DOHH2 (cell line): ENCODE measurements at regions not wholly inside any gene's neighbourhood (a gene's known extent, or its start where the extent isn't known, plus 50 kb on each side); places are given as distances from the start of the nearest gene placed in this dataset.

Experiments used
- H3F3A ChIP-seq: fragments of 200-600 bp; sonication (generic), shearing (Covaris generic); 2 replicates; pipeline ENCODE4 v1.6.0; 2016; ENCODE audit warnings: antibody characterized with exemption, mild to moderate bottlenecking; ENCODE audit not compliant: control insufficient read depth, insufficient read depth
- H3K27ac ChIP-seq: fragments of 200-600 bp; sonication (generic); 2 replicates; pipeline ENCODE4 v1.5.1; 2014; ENCODE audit warnings: low read depth, mild to moderate bottlenecking, low read length, moderate library complexity
- H3K27me3 ChIP-seq: fragments of 200-600 bp; sonication (generic); 2 replicates; pipeline ENCODE4 v1.6.1; 2014; ENCODE audit warnings: mild to moderate bottlenecking, low read length, mixed read lengths; ENCODE audit not compliant: control insufficient read depth
- H3K36me3 ChIP-seq: fragments of 200-600 bp; sonication (generic); 2 replicates; pipeline ENCODE4 v1.6.1; 2014; ENCODE audit warnings: mild to moderate bottlenecking, low read length, moderate library complexity, mixed read lengths; ENCODE audit not compliant: control insufficient read depth
- H3K4me1 ChIP-seq: fragments of 200-600 bp; sonication (generic); 2 replicates; pipeline ENCODE4 v1.6.1; 2014; ENCODE audit warnings: mild to moderate bottlenecking, low read length, mixed read lengths; ENCODE audit not compliant: control insufficient read depth
- H3K4me2 ChIP-seq: fragments of 200-600 bp; sonication (generic); 2 replicates; pipeline ENCODE4 v1.6.0; 2014; ENCODE audit warnings: mild to moderate bottlenecking, low read length, moderate library complexity
- H3K4me3 ChIP-seq: fragments of 200-600 bp; sonication (generic); 2 replicates; pipeline ENCODE4 v1.5.1; 2014; ENCODE audit warnings: mild to moderate bottlenecking, low read length, mixed read lengths
- H3K79me2 ChIP-seq: fragments of 200-600 bp; sonication (generic); 2 replicates; pipeline ENCODE4 v1.6.1; 2014; ENCODE audit warnings: mild to moderate bottlenecking, low read length, mixed read lengths; ENCODE audit not compliant: control insufficient read depth
- H3K9me2 ChIP-seq: fragments of 200-600 bp; sonication (generic); replicated peaks from 2 replicates; pipeline ENCODE4 v1.6.1; 2014; ENCODE audit warnings: mild to moderate bottlenecking, low read length, mixed read lengths; ENCODE audit not compliant: control insufficient read depth
- H3K9me3 ChIP-seq: fragments of 200-600 bp; sonication (generic); 2 replicates; pipeline ENCODE4 v1.6.1; 2014; ENCODE audit warnings: antibody characterized with exemption, low read length, mixed read lengths; ENCODE audit not compliant: control insufficient read depth, insufficient read depth
- H4K20me1 ChIP-seq: fragments of 200-600 bp; sonication (generic); 2 replicates; pipeline ENCODE4 v1.6.0; 2014; ENCODE audit warnings: low read depth, mild to moderate bottlenecking, antibody characterized with exemption, low read length, moderate library complexity; ENCODE audit not compliant: control insufficient read depth, insufficient read depth
- EZH2phosphoT487 ChIP-seq: fragments of 200-600 bp; sonication (generic); IDR thresholded peaks from 2 replicates; pipeline ENCODE4 v1.6.1; 2017; ENCODE audit warnings: borderline replicate concordance, mild to moderate bottlenecking, antibody characterized with exemption, low read length, moderate library complexity, mixed read lengths
- TF ChIP-seq, protein P1 (sequence below): fragments of 200-600 bp; sonication (generic); IDR thresholded peaks from one replicate; pipeline ENCODE4 v1.5.1; 2014; ENCODE audit warnings: antibody characterized with exemption, mild to moderate bottlenecking, low read depth, low read length; ENCODE audit not compliant: poor library complexity, severe bottlenecking

DNA sequence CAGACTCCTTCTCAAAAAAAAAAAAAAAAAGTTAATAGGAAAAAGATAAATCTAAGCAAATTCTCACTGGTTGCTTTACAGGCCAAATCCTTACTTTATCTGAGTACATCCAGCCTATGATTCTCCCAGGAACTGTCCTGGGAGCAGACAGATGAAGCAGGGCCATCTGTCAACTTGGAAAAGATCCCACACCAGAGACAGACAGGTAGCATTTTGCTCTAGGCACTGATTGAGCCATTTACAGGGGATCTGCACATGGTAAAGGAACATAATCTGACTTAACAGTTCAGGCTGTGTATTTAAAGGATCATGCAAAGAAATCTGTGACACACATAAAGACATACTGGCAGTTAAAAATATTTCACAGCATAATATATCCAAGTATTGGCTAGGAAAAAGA lies 1006.5 kb downstream of the TBL1XR1 start:
- Histone ChIP-seq H3K4me2 (no peak overlapping the region), H3K4me1 (no peaks in the 10 kb centered on the region), H3K36me3 (no peaks in the 10 kb centered on the region), H3K27ac (no peak overlapping the region), H3K4me3 (no peak overlapping the region), H3F3A (no peaks in the 10 kb centered on the region), H3K27me3 (no peaks in the 10 kb centered on the region), H3K79me2 (no peaks in the 10 kb centered on the region), H3K9me2 (no peaks in the 10 kb centered on the region), H3K9me3 (no peaks in the 10 kb centered on the region), H4K20me1 (no peaks in the 10 kb centered on the region)
- TF ChIP-seq, protein P1, sequence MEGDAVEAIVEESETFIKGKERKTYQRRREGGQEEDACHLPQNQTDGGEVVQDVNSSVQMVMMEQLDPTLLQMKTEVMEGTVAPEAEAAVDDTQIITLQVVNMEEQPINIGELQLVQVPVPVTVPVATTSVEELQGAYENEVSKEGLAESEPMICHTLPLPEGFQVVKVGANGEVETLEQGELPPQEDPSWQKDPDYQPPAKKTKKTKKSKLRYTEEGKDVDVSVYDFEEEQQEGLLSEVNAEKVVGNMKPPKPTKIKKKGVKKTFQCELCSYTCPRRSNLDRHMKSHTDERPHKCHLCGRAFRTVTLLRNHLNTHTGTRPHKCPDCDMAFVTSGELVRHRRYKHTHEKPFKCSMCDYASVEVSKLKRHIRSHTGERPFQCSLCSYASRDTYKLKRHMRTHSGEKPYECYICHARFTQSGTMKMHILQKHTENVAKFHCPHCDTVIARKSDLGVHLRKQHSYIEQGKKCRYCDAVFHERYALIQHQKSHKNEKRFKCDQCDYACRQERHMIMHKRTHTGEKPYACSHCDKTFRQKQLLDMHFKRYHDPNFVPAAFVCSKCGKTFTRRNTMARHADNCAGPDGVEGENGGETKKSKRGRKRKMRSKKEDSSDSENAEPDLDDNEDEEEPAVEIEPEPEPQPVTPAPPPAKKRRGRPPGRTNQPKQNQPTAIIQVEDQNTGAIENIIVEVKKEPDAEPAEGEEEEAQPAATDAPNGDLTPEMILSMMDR: no peak
- TF ChIP-seq EZH2phosphoT487: no peak

DNA sequence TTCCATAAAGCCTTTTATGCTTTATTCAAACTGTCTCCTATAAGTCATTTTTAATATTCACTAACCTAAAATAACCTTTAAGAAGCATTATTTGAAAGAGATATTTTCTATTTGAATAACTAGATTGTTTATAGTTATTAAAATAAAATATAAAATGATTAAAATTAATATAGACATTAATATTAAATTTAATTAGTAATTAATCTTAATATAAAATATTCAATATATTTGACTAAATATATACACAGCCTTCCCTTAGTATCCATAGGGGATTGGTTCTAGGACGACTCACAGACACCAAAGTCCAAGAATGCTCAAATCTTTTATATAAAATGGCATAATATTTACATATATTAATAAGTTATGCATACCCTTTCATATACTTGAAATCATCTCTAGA lies 1014.1 kb downstream of the TBL1XR1 start:
- H3K79me2 ChIP-seq: no peaks in the 10 kb centered on the region
- no peak overlapping the region for H3K4me2 ChIP-seq
- no peaks in the 10 kb centered on the region for H4K20me1 ChIP-seq
- H3K27me3 ChIP-seq: no peaks in the 10 kb centered on the region
- H3F3A ChIP-seq: no peaks in the 10 kb centered on the region
- H3K4me3 ChIP-seq: no peak overlapping the region
- H3K9me2 ChIP-seq: no peaks in the 10 kb centered on the region
- TF ChIP-seq, protein P1: no peak
- TF ChIP-seq EZH2phosphoT487: no peak
- no peaks in the 10 kb centered on the region for H3K36me3 ChIP-seq
- no peaks in the 10 kb centered on the region for H3K4me1 ChIP-seq
- no peaks in the 10 kb centered on the region for H3K9me3 ChIP-seq
- H3K27ac ChIP-seq: no peak overlapping the region

DNA sequence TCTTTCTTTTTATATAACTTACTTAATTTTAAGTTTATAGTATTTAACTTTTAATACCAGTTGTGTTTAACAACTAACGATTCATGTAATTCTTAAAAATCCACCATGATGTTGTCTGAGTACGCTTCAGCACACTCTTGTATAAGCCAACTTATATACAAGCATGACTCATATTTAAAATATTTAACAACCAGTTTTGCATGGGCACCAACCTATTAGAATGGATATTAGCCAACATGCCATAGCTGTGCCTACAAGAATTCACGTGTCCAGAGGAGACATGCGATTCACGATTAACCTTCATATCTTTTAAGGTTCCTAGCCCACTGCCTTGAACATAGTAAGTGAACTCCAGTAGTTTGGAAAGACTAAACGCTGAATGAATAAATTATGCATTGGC lies 1023.2 kb downstream of the TBL1XR1 start:
- no peaks in the 10 kb centered on the region for H3K79me2 ChIP-seq
- H3K27ac ChIP-seq: no peak overlapping the region
- H3F3A ChIP-seq: no peaks in the 10 kb centered on the region
- H3K4me3 ChIP-seq: no peak overlapping the region
- H3K4me1 ChIP-seq: no peaks in the 10 kb centered on the region
- no peaks in the 10 kb centered on the region for H3K9me3 ChIP-seq
- H3K27me3 ChIP-seq: no peaks in the 10 kb centered on the region
- H4K20me1 ChIP-seq: no peaks in the 10 kb centered on the region
- H3K4me2 ChIP-seq: no peak overlapping the region
- TF ChIP-seq, protein P1: no peak
- TF ChIP-seq EZH2phosphoT487: no peak
- H3K36me3 ChIP-seq: no peaks in the 10 kb centered on the region
- H3K9me2 ChIP-seq: no peaks in the 10 kb centered on the region

DNA sequence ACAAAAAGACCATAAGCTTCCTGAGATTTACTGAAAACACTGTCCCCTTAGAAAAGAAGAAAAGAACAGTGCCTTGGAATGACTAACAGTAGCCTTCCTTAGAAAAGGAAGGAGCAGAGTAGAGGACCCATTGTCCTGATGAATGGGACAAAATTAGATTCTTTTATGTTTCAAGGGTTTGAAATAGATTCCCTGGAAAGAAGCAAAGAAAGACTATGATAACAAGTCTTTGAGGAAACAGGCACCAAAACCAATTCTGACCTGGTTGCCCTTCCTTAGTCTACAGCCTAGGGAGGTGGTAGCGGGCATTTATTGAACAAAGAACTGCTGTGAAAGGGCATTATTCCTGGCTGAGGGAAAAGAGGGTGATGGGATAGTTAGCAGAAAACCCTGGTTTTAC lies 1024.8 kb downstream of the TBL1XR1 start:
- Histone ChIP-seq H3F3A (no peaks in the 10 kb centered on the region), H3K27me3 (no peaks in the 10 kb centered on the region), H3K4me2 (no peak overlapping the region), H3K79me2 (no peaks in the 10 kb centered on the region), H3K9me2 (no peaks in the 10 kb centered on the region), H3K27ac (no peak overlapping the region), H3K4me3 (no peak overlapping the region), H3K9me3 (no peaks in the 10 kb centered on the region), H4K20me1 (no peaks in the 10 kb centered on the region), H3K4me1 (no peaks in the 10 kb centered on the region), H3K36me3 (no peaks in the 10 kb centered on the region)
- TF ChIP-seq EZH2phosphoT487: no peak
- TF ChIP-seq, protein P1: no peak
